Activated naive CD4-positive, alpha-beta T cell treated with anti-CD3 and anti-CD28 coated beads for 36 hours (primary cell): ENCODE measurements at regions not wholly inside any gene's neighbourhood (a gene's known extent, or its start where the extent isn't known, plus 50 kb on each side); places are given as distances from the start of the nearest gene placed in this dataset.

Experiments
- CTCF ChIA-PET: fragments of 350-600 bp; sonication (Branson Sonifier 250); formaldehyde crosslinking; loops from one replicate; lab custom pipeline; 2021; ENCODE audit warnings: antibody characterized with exemption; lab: Charles Lee
- DNase-seq: peaks from one replicate; pipeline ENCODE4 v3.0.0-alpha.2; 2020
- H3K27ac Mint-ChIP-seq: one replicate; pipeline ENCODE4 v1.8.0; 2021; ENCODE audit warnings: mild to moderate bottlenecking, mixed read lengths
- H3K27me3 Mint-ChIP-seq: one replicate; pipeline ENCODE4 v1.8.0; 2021; ENCODE audit warnings: low read depth, mixed read lengths
- H3K36me3 Mint-ChIP-seq: one replicate; pipeline ENCODE4 v1.8.0; 2021; ENCODE audit warnings: low read depth, mixed read lengths
- H3K4me1 Mint-ChIP-seq: one replicate; pipeline ENCODE4 v1.8.0; 2021; ENCODE audit warnings: low read depth, mixed read lengths
- H3K4me3 Mint-ChIP-seq: one replicate; pipeline ENCODE4 v1.8.0; 2021; ENCODE audit warnings: mild to moderate bottlenecking, moderate library complexity, mixed read lengths
- H3K9me3 Mint-ChIP-seq: one replicate; pipeline ENCODE4 v1.8.0; 2021; ENCODE audit warnings: mixed read lengths
- intact Hi-C: fragments of 100-400 bp; cut with micrococcal nuclease; formaldehyde crosslinking; loops from one replicate; pipeline ENCODE4 v1.15.1; 2023

GRCh38 chr4:41380511-41381157 is 123.9 kb downstream of the UCHL1 start:
- Mint-ChIP-seq H3K27me3 (no peaks in the 10 kb centered on the region), H3K4me3 (no peak overlapping the region), H3K36me3 (no peaks in the 10 kb centered on the region), H3K9me3 (peaks cover 4% of the 10 kb centered on the region), H3K4me1 (no peaks in the 10 kb centered on the region), H3K27ac (no peak overlapping the region)
- no peak for DNase-seq
- CTCF ChIA-PET: no interaction called here
- intact Hi-C loops: no loop called here

GRCh38 chr4:41381384-41381783 is 124.7 kb downstream of the UCHL1 start:
- Mint-ChIP-seq H3K27me3 (no peaks in the 10 kb centered on the region), H3K4me1 (no peaks in the 10 kb centered on the region), H3K36me3 (no peaks in the 10 kb centered on the region), H3K4me3 (no peak overlapping the region), H3K27ac (no peak overlapping the region), H3K9me3 (peaks cover 4% of the 10 kb centered on the region)
- CTCF ChIA-PET: interaction anchor here (0.7 kb wide), 1 partner anchor 10 kb away, joined by 3 read pairs; no protein-coding TSS in a partner anchor
- DNase-seq: no peak
- intact Hi-C loops: no loop called here

GRCh38 chr4:41384992-41385391 is 128.3 kb downstream of the UCHL1 start:
- no peak overlapping the region for H3K27ac Mint-ChIP-seq
- no peak overlapping the region for H3K4me3 Mint-ChIP-seq

GRCh38 chr4:41385481-41385880 is 128.8 kb downstream of the UCHL1 start:
- CTCF ChIA-PET: no interaction called here
- H3K36me3 Mint-ChIP-seq: no peaks in the 10 kb centered on the region
- no peaks in the 10 kb centered on the region for H3K27me3 Mint-ChIP-seq
- no peaks in the 10 kb centered on the region for H3K9me3 Mint-ChIP-seq
- H3K27ac Mint-ChIP-seq: no peak overlapping the region
- intact Hi-C loops: no loop called here
- DNase-seq: no peak
- no peak overlapping the region for H3K4me3 Mint-ChIP-seq
- H3K4me1 Mint-ChIP-seq: no peaks in the 10 kb centered on the region

More at GRCh38 chr4:41384992-41385391, 128.3 kb downstream of the UCHL1 start:
- DNase-seq: no peak
- intact Hi-C loops: no loop called here
- Mint-ChIP-seq H3K9me3 (no peaks in the 10 kb centered on the region), H3K27me3 (no peaks in the 10 kb centered on the region), H3K36me3 (no peaks in the 10 kb centered on the region), H3K4me1 (no peaks in the 10 kb centered on the region)
- CTCF ChIA-PET: no interaction called here

- CTCF ChIA-PET: no interaction called here
- no peak for DNase-seq
- intact Hi-C loops: no loop called here
- no peak overlapping the region for H3K4me3 Mint-ChIP-seq
- H3K9me3 Mint-ChIP-seq: no peaks in the 10 kb centered on the region
- H3K27ac Mint-ChIP-seq: no peak overlapping the region
- H3K4me1 Mint-ChIP-seq: no peaks in the 10 kb centered on the region
- no peaks in the 10 kb centered on the region for H3K36me3 Mint-ChIP-seq
- no peaks in the 10 kb centered on the region for H3K27me3 Mint-ChIP-seq
Measured at GRCh38 chr4:41388080-41388479, 131.4 kb downstream of the UCHL1 start.

GRCh38 chr4:41389356-41389755 is 132.6 kb downstream of the UCHL1 start:
- Mint-ChIP-seq H3K27me3 (no peaks in the 10 kb centered on the region), H3K4me3 (no peak overlapping the region), H3K4me1 (no peaks in the 10 kb centered on the region), H3K27ac (no peak overlapping the region), H3K9me3 (no peaks in the 10 kb centered on the region), H3K36me3 (no peaks in the 10 kb centered on the region)
- CTCF ChIA-PET: no interaction called here
- intact Hi-C loops: no loop called here
- no peak for DNase-seq

GRCh38 chr4:41390661-41391060 is 133.9 kb downstream of the UCHL1 start:
- intact Hi-C loops: no loop called here
- Mint-ChIP-seq H3K27ac (no peak overlapping the region), H3K4me3 (no peak overlapping the region), H3K36me3 (no peaks in the 10 kb centered on the region), H3K27me3 (no peaks in the 10 kb centered on the region), H3K9me3 (peaks cover 2% of the 10 kb centered on the region), H3K4me1 (no peaks in the 10 kb centered on the region)
- CTCF ChIA-PET: interaction anchor here (0.6 to 1.0 kb wide), 2 partner anchors 9 to 80 kb away, joined by 3 to 7 read pairs; no protein-coding TSS in a partner anchor
- DNase-seq: no peak

GRCh38 chr4:41391271-41391670 is 134.5 kb downstream of the UCHL1 start:
- no peak overlapping the region for H3K27ac Mint-ChIP-seq

GRCh38 chr4:41394481-41394894 is 137.8 kb downstream of the UCHL1 start:
- H3K4me3 Mint-ChIP-seq: no peak overlapping the region
- H3K9me3 Mint-ChIP-seq: peaks cover 4% of the 10 kb centered on the region
- H3K36me3 Mint-ChIP-seq: no peaks in the 10 kb centered on the region
- H3K27ac Mint-ChIP-seq: no peak overlapping the region
- no peak for DNase-seq
- CTCF ChIA-PET: no interaction called here
- no peaks in the 10 kb centered on the region for H3K4me1 Mint-ChIP-seq
- H3K27me3 Mint-ChIP-seq: no peaks in the 10 kb centered on the region
- intact Hi-C loops: no loop called here

More at GRCh38 chr4:41391271-41391670, 134.5 kb downstream of the UCHL1 start:
- DNase-seq: no peak
- Mint-ChIP-seq H3K27me3 (no peaks in the 10 kb centered on the region), H3K36me3 (no peaks in the 10 kb centered on the region), H3K4me3 (no peak overlapping the region), H3K4me1 (no peaks in the 10 kb centered on the region), H3K9me3 (peaks cover 4% of the 10 kb centered on the region)
- intact Hi-C loops: no loop called here
- CTCF ChIA-PET: interaction anchor here (1.0 kb wide), 1 partner anchor 10 kb away, joined by 3 read pairs; no protein-coding TSS in a partner anchor

- no peak for DNase-seq
- peaks cover 4% of the 10 kb centered on the region for H3K9me3 Mint-ChIP-seq
- H3K4me3 Mint-ChIP-seq: no peak overlapping the region
- H3K27ac Mint-ChIP-seq: no peak overlapping the region
- CTCF ChIA-PET: no interaction called here
- no peaks in the 10 kb centered on the region for H3K36me3 Mint-ChIP-seq
- no peaks in the 10 kb centered on the region for H3K27me3 Mint-ChIP-seq
- intact Hi-C loops: no loop called here
- no peaks in the 10 kb centered on the region for H3K4me1 Mint-ChIP-seq
Measured at GRCh38 chr4:41396214-41396613, 139.5 kb downstream of the UCHL1 start.

- no peak overlapping the region for H3K4me3 Mint-ChIP-seq
- peaks cover 4% of the 10 kb centered on the region for H3K9me3 Mint-ChIP-seq
- no peak overlapping the region for H3K27ac Mint-ChIP-seq
- CTCF ChIA-PET: interaction anchor here (0.7 kb wide), 1 partner anchor 36 kb away, joined by 3 read pairs; no protein-coding TSS in a partner anchor
- no peak for DNase-seq
- H3K27me3 Mint-ChIP-seq: no peaks in the 10 kb centered on the region
- no peaks in the 10 kb centered on the region for H3K4me1 Mint-ChIP-seq
- no peaks in the 10 kb centered on the region for H3K36me3 Mint-ChIP-seq
- intact Hi-C loops: no loop called here
Measured at GRCh38 chr4:41396869-41397268, 140.1 kb downstream of the UCHL1 start.

- no peaks in the 10 kb centered on the region for H3K4me1 Mint-ChIP-seq
- H3K9me3 Mint-ChIP-seq: peaks cover 4% of the 10 kb centered on the region
- intact Hi-C loops: no loop called here
- no peak overlapping the region for H3K27ac Mint-ChIP-seq
- CTCF ChIA-PET: no interaction called here
- no peaks in the 10 kb centered on the region for H3K36me3 Mint-ChIP-seq
- H3K4me3 Mint-ChIP-seq: no peak overlapping the region
- H3K27me3 Mint-ChIP-seq: no peaks in the 10 kb centered on the region
- DNase-seq: no peak
Measured at GRCh38 chr4:41399231-41399630, 138.7 kb upstream of the LIMCH1 start.

- intact Hi-C loops: no loop called here
- no peak for DNase-seq
- CTCF ChIA-PET: no interaction called here
- H3K36me3 Mint-ChIP-seq: no peaks in the 10 kb centered on the region
- no peaks in the 10 kb centered on the region for H3K27me3 Mint-ChIP-seq
- no peak overlapping the region for H3K4me3 Mint-ChIP-seq
- no peak overlapping the region for H3K27ac Mint-ChIP-seq
- peaks cover 4% of the 10 kb centered on the region for H3K9me3 Mint-ChIP-seq
- no peaks in the 10 kb centered on the region for H3K4me1 Mint-ChIP-seq
Measured at GRCh38 chr4:41400296-41400695, 137.7 kb upstream of the LIMCH1 start.
